ENCODE measurements at regions not wholly inside any gene's neighbourhood (a gene's known extent, or its start where the extent isn't known, plus 50 kb on each side); places are given as distances from the start of the nearest gene placed in this dataset.
"Not testable (repeated sequence)": the region's sequence is repeated elsewhere in the genome, so short reads cannot be mapped to it uniquely, and the experiment has no call there.

- H3K4me3 Mint-ChIP-seq: no peak overlapping the region
- no peaks in the 10 kb centered on the region for H3K4me1 Mint-ChIP-seq (ENCODE audit: low read depth)
Observed at GRCh38 chr7:115578576-115578975, 452.0 kb downstream of the TFEC start.

GRCh38 chr7:115574681-115575291 is 455.8 kb downstream of the TFEC start:
- Mint-ChIP-seq H3K27ac (no peak overlapping the region), H3K27me3 (no peaks in the 10 kb centered on the region), H3K36me3 (ENCODE audit: low read depth) (no peaks in the 10 kb centered on the region), H3K4me3 (no peak overlapping the region), H3K9me3 (no peaks in the 10 kb centered on the region), H3K4me1 (ENCODE audit: low read depth) (no peaks in the 10 kb centered on the region)
- intact Hi-C loops (cut with micrococcal nuclease): no loop called here

More at GRCh38 chr7:115578576-115578975, 452.0 kb downstream of the TFEC start:
- Mint-ChIP-seq H3K36me3 (ENCODE audit: low read depth) (no peaks in the 10 kb centered on the region), H3K27me3 (no peaks in the 10 kb centered on the region), H3K27ac (no peak overlapping the region), H3K9me3 (no peaks in the 10 kb centered on the region)
- intact Hi-C loops (cut with micrococcal nuclease): no loop called here

- Mint-ChIP-seq H3K9me3 (no peaks in the 10 kb centered on the region), H3K36me3 (ENCODE audit: low read depth) (no peaks in the 10 kb centered on the region), H3K4me1 (ENCODE audit: low read depth) (no peaks in the 10 kb centered on the region), H3K4me3 (no peak overlapping the region), H3K27ac (no peak overlapping the region), H3K27me3 (no peaks in the 10 kb centered on the region)
- intact Hi-C loops (cut with micrococcal nuclease): no loop called here
Observed at GRCh38 chr7:115572111-115572510, 458.5 kb downstream of the TFEC start.

GRCh38 chr7:115561335-115562110 is 469.0 kb downstream of the TFEC start:
- Mint-ChIP-seq H3K27me3 (no peaks in the 10 kb centered on the region), H3K36me3 (ENCODE audit: low read depth) (no peaks in the 10 kb centered on the region)

GRCh38 chr7:115559877-115560276 is 470.7 kb downstream of the TFEC start:
- intact Hi-C loops (cut with micrococcal nuclease): no loop called here
- Mint-ChIP-seq H3K9me3 (no peaks in the 10 kb centered on the region), H3K27me3 (no peaks in the 10 kb centered on the region), H3K4me1 (ENCODE audit: low read depth) (no peaks in the 10 kb centered on the region), H3K36me3 (ENCODE audit: low read depth) (no peaks in the 10 kb centered on the region), H3K4me3 (no peak overlapping the region), H3K27ac (no peak overlapping the region)

More at GRCh38 chr7:115561335-115562110, 469.0 kb downstream of the TFEC start:
- intact Hi-C loops (cut with micrococcal nuclease): no loop called here
- Mint-ChIP-seq H3K4me3 (no peak overlapping the region), H3K4me1 (ENCODE audit: low read depth) (no peaks in the 10 kb centered on the region), H3K27ac (no peak overlapping the region), H3K9me3 (no peaks in the 10 kb centered on the region)

- Mint-ChIP-seq H3K36me3 (ENCODE audit: low read depth) (no peaks in the 10 kb centered on the region), H3K4me3 (no peak overlapping the region), H3K4me1 (ENCODE audit: low read depth) (no peaks in the 10 kb centered on the region), H3K9me3 (no peaks in the 10 kb centered on the region), H3K27ac (no peak overlapping the region), H3K27me3 (no peaks in the 10 kb centered on the region)
- intact Hi-C loops (cut with micrococcal nuclease): no loop called here
Observed at GRCh38 chr7:115558161-115558560, 472.4 kb downstream of the TFEC start.

GRCh38 chr7:115557296-115557695 is 473.3 kb downstream of the TFEC start:
- H3K4me1 Mint-ChIP-seq (ENCODE audit: low read depth); H3K36me3 Mint-ChIP-seq (ENCODE audit: low read depth); H3K4me3 Mint-ChIP-seq; H3K9me3 Mint-ChIP-seq; intact Hi-C loops (cut with micrococcal nuclease); H3K27me3 Mint-ChIP-seq; H3K27ac Mint-ChIP-seq: not testable (repeated sequence)

- Mint-ChIP-seq H3K4me3 (no peak overlapping the region), H3K4me1 (ENCODE audit: low read depth) (no peaks in the 10 kb centered on the region), H3K27me3 (no peaks in the 10 kb centered on the region), H3K27ac (no peak overlapping the region), H3K9me3 (no peaks in the 10 kb centered on the region), H3K36me3 (ENCODE audit: low read depth) (no peaks in the 10 kb centered on the region)
- intact Hi-C loops (cut with micrococcal nuclease): no loop called here
Observed at GRCh38 chr7:115552766-115553165, 477.8 kb downstream of the TFEC start.

GRCh38 chr7:115549910-115550309 is 480.7 kb downstream of the TFEC start:
- Mint-ChIP-seq H3K27ac (no peak overlapping the region), H3K9me3 (no peaks in the 10 kb centered on the region), H3K36me3 (ENCODE audit: low read depth) (no peaks in the 10 kb centered on the region), H3K4me3 (no peak overlapping the region), H3K27me3 (no peaks in the 10 kb centered on the region), H3K4me1 (ENCODE audit: low read depth) (no peaks in the 10 kb centered on the region)
- intact Hi-C loops (cut with micrococcal nuclease): no loop called here

- no peak overlapping the region for H3K4me3 Mint-ChIP-seq
- no peak overlapping the region for H3K27ac Mint-ChIP-seq
- no peaks in the 10 kb centered on the region for H3K27me3 Mint-ChIP-seq
- intact Hi-C loops (cut with micrococcal nuclease): no loop called here
- H3K9me3 Mint-ChIP-seq: no peaks in the 10 kb centered on the region
- no peaks in the 10 kb centered on the region for H3K36me3 Mint-ChIP-seq (ENCODE audit: low read depth)
- H3K4me1 Mint-ChIP-seq (ENCODE audit: low read depth): no peaks in the 10 kb centered on the region
Observed at GRCh38 chr7:115548756-115549155, 481.8 kb downstream of the TFEC start.

- Mint-ChIP-seq H3K36me3 (ENCODE audit: low read depth) (no peaks in the 10 kb centered on the region), H3K27me3 (no peaks in the 10 kb centered on the region), H3K27ac (no peak overlapping the region), H3K4me3 (no peak overlapping the region), H3K9me3 (no peaks in the 10 kb centered on the region), H3K4me1 (ENCODE audit: low read depth) (no peaks in the 10 kb centered on the region)
- intact Hi-C loops (cut with micrococcal nuclease): no loop called here
Observed at GRCh38 chr7:115546790-115547189, 483.8 kb downstream of the TFEC start.

GRCh38 chr7:115533785-115534184 is 496.8 kb downstream of the TFEC start:
- Mint-ChIP-seq H3K36me3 (ENCODE audit: low read depth) (no peaks in the 10 kb centered on the region), H3K27ac (no peak overlapping the region), H3K9me3 (no peaks in the 10 kb centered on the region), H3K4me1 (ENCODE audit: low read depth) (no peaks in the 10 kb centered on the region), H3K27me3 (no peaks in the 10 kb centered on the region), H3K4me3 (no peak overlapping the region)
- intact Hi-C loops (cut with micrococcal nuclease): no loop called here

- Mint-ChIP-seq H3K4me1 (ENCODE audit: low read depth) (no peaks in the 10 kb centered on the region), H3K9me3 (peaks cover 17% of the 10 kb centered on the region), H3K4me3 (no peak overlapping the region), H3K27ac (no peak overlapping the region), H3K27me3 (no peaks in the 10 kb centered on the region), H3K36me3 (ENCODE audit: low read depth) (no peaks in the 10 kb centered on the region)
- intact Hi-C loops (cut with micrococcal nuclease): no loop called here
Observed at GRCh38 chr7:115526278-115526677, 504.3 kb downstream of the TFEC start.

- Mint-ChIP-seq H3K27me3 (no peaks in the 10 kb centered on the region), H3K27ac (no peak overlapping the region), H3K36me3 (ENCODE audit: low read depth) (no peaks in the 10 kb centered on the region), H3K4me1 (ENCODE audit: low read depth) (no peaks in the 10 kb centered on the region), H3K4me3 (no peak overlapping the region), H3K9me3 (peaks cover 17% of the 10 kb centered on the region)
- intact Hi-C loops (cut with micrococcal nuclease): no loop called here
Observed at GRCh38 chr7:115522174-115522573, 508.4 kb downstream of the TFEC start.

GRCh38 chr7:115516341-115516740 is 514.2 kb downstream of the TFEC start:
- no peaks in the 10 kb centered on the region for H3K9me3 Mint-ChIP-seq
- intact Hi-C loops (cut with micrococcal nuclease): no loop called here
- no peaks in the 10 kb centered on the region for H3K4me1 Mint-ChIP-seq (ENCODE audit: low read depth)
- H3K4me3 Mint-ChIP-seq: no peak overlapping the region
- no peaks in the 10 kb centered on the region for H3K27me3 Mint-ChIP-seq
- H3K27ac Mint-ChIP-seq: no peak overlapping the region
- no peaks in the 10 kb centered on the region for H3K36me3 Mint-ChIP-seq (ENCODE audit: low read depth)

All from dendritic cell treated with granulocyte-macrophage colony-stimulating factor and Interleukin-4, amounts not matched to agents 40 ng/mL and 50 ng/mL, for 4 days (primary cell).